Breast epithelium (tissue), 4 donors: ENCODE measurements at regions not wholly inside any gene's neighbourhood (a gene's known extent, or its start where the extent isn't known, plus 50 kb on each side); places are given as distances from the start of the nearest gene placed in this dataset.

Experiments used
- DNase-seq, 2 donors: peaks; one replicate each; pipeline ENCODE4 v3.0.0-alpha.2; 2019; ENCODE audit warnings: low spot score in 2 of 2
- H3K27ac ChIP-seq, 2 donors: fragments of 200-600 bp; sonication (generic) in 1 of 2; one replicate each; pipeline ENCODE4 v1.5.1; 2016 to 2019; ENCODE audit warnings: mild to moderate bottlenecking in 1 of 2
- H3K27me3 ChIP-seq, 2 donors: fragments of 200-600 bp; sonication (generic) in 1 of 2; one replicate each; pipeline versions ENCODE4 v1.5.1 to v1.6.0; 2017 to 2019; ENCODE audit warnings: control low read depth in 1 of 2, mild to moderate bottlenecking in 1 of 2
- H3K36me3 ChIP-seq: fragments of 200-600 bp; one replicate; pipeline ENCODE4 v1.5.1; 2019
- H3K4me1 ChIP-seq, 2 donors: fragments of 200-600 bp; sonication (generic); one replicate each; pipeline ENCODE4 v1.5.1; 2016 to 2019; ENCODE audit warnings: control low read depth in 1 of 2
- H3K4me3 ChIP-seq, 3 donors: fragments of 200-600 bp; sonication (generic); 1 replicate in 2 of 3; 2 replicates in 1 of 3; pipeline ENCODE4 v1.5.1; 2016 to 2019; ENCODE audit warnings: mild to moderate bottlenecking in 3 of 3, moderate library complexity in 2 of 3
- H3K9me3 ChIP-seq, 2 donors: fragments of 200-600 bp; sonication (generic) in 1 of 2; one replicate each; pipeline ENCODE4 v1.5.1; 2016 to 2019; ENCODE audit warnings: control low read depth in 1 of 2
- CTCF ChIP-seq, 3 donors: fragments of 450-650 bp; IDR thresholded peaks; one replicate each; pipeline ENCODE4 v1.5.1; 2016 to 2017; ENCODE audit warnings: antibody characterized with exemption in 3 of 3, mild to moderate bottlenecking in 3 of 3, moderate library complexity in 3 of 3
- POLR2A ChIP-seq: fragments of 450-650 bp; IDR thresholded peaks from one replicate; pipeline ENCODE4 v1.6.1; 2016; ENCODE audit warnings: antibody characterized with exemption, mild to moderate bottlenecking, moderate library complexity
- POLR2AphosphoS5 ChIP-seq, 3 donors: sonication (generic); formaldehyde crosslinking; IDR thresholded peaks; one replicate each; pipeline ENCODE4 v1.6.1; 2017; ENCODE audit warnings: antibody characterized with exemption in 3 of 3
- intact Hi-C: fragments of 100-400 bp; cut with DNase I; formaldehyde crosslinking; loops from one replicate; pipeline ENCODE4 v1.15.1; 2023; ENCODE audit warnings: low total_unique reads

DNA sequence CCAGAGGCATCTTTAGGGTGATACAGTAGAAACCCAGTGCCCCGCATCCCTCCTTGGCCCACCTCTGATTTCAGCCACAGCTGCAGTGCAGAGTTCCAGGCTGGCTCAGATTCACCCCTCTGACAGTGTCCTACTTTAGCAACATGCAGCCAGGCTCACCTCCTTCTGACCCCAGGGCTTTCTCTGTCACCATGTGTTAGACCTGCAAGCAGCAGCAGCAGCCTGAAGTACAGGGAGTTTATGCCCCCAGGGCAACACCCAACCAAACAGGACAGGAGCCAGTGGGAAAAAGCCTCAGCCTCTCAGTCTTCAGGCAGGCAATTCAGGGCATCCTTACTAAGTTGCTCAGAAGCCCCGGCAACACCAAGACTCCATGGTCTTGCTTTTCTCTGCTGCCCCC is 109.0 kb upstream of the PLXNA4 start:
- Histone ChIP-seq H3K27ac (no peak overlapping the region), H3K27me3 (no peaks in the 10 kb centered on the region), H3K9me3 (peaks cover 5% of the 10 kb centered on the region in 2 donors), H3K4me1 (no peaks in the 10 kb centered on the region), H3K4me3 (no peak overlapping the region), H3K36me3 (no peaks in the 10 kb centered on the region)
- intact Hi-C loops, result no loop called here
- TF ChIP-seq CTCF (IDR thresholded peaks at IDR 0.05) (no peak), POLR2AphosphoS5 (IDR thresholded peaks at IDR 0.05) (no peak), POLR2A (no peak)
- no peak for DNase-seq

GRCh38 chr7:132683896-132684690 is 107.8 kb upstream of the PLXNA4 start:
- Histone ChIP-seq H3K27me3 (no peaks in the 10 kb centered on the region), H3K4me1 (no peaks in the 10 kb centered on the region), H3K4me3 (no peak overlapping the region), H3K36me3 (no peaks in the 10 kb centered on the region), H3K27ac (no peak overlapping the region), H3K9me3 (peaks cover 5% of the 10 kb centered on the region in 2 donors)
- DNase-seq, result no peak
- intact Hi-C loops, result no loop called here
- TF ChIP-seq POLR2A (no peak), POLR2AphosphoS5 (IDR thresholded peaks at IDR 0.05) (no peak), CTCF (IDR thresholded peaks at IDR 0.05) (no peak)

DNA sequence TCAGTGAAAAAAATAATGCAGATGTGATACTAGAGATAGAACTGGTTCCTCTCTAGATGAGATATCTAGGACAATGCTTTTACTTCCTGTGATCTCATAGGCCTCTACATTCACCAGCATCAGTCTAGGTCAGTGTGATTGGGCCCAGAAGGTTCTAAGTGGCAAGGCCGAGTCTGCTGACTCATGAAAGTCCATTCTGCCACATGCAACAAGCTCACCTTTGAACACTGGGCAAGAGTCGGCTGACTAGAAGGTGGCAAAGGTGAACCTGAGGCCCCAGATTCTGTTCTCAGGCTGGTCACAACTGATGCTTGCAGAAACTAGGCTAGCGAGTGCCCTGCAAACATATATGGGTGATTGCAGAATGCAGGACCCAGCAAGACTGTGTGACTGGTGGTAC is 105.7 kb upstream of the PLXNA4 start:
- H3K4me1 ChIP-seq, result no peaks in the 10 kb centered on the region
- TF ChIP-seq CTCF (IDR thresholded peaks at IDR 0.05), result no peak
- TF ChIP-seq POLR2A, result no peak
- TF ChIP-seq POLR2AphosphoS5 (IDR thresholded peaks at IDR 0.05), result no peak
- intact Hi-C loops, result no loop called here
- H3K36me3 ChIP-seq, result no peaks in the 10 kb centered on the region
- no peak for DNase-seq
- peaks cover 5% of the 10 kb centered on the region in 2 donors for H3K9me3 ChIP-seq
- no peak overlapping the region for H3K27ac ChIP-seq
- H3K27me3 ChIP-seq, result no peaks in the 10 kb centered on the region
- H3K4me3 ChIP-seq, result no peak overlapping the region

DNA sequence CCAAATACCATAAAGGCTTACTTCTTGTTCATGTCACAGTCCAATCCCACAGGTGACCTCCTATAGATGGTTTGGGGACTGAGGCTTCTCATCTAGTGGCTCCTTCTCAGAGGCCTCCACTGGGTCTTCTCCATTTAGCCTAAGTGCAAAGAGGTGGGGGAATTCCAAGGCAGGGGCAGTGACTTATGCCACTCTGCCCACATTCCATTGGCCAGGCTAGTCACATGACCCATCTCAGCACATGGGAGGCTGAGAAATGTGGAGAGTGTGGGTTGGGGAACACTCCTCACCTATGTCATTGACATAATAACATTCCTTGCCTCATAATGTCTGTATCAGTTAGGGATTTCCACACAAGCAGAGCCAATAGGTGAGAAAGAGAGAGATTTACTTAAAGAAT is 104.3 kb upstream of the PLXNA4 start:
- H3K27me3 ChIP-seq, result no peaks in the 10 kb centered on the region
- H3K36me3 ChIP-seq, result no peaks in the 10 kb centered on the region
- TF ChIP-seq POLR2AphosphoS5 (IDR thresholded peaks at IDR 0.05) (no peak), POLR2A (no peak), CTCF (IDR thresholded peaks at IDR 0.05) (no peak)
- intact Hi-C loops, result no loop called here
- no peak overlapping the region for H3K27ac ChIP-seq
- no peak for DNase-seq
- no peak overlapping the region for H3K4me3 ChIP-seq
- no peaks in the 10 kb centered on the region for H3K9me3 ChIP-seq
- no peaks in the 10 kb centered on the region for H3K4me1 ChIP-seq

DNA sequence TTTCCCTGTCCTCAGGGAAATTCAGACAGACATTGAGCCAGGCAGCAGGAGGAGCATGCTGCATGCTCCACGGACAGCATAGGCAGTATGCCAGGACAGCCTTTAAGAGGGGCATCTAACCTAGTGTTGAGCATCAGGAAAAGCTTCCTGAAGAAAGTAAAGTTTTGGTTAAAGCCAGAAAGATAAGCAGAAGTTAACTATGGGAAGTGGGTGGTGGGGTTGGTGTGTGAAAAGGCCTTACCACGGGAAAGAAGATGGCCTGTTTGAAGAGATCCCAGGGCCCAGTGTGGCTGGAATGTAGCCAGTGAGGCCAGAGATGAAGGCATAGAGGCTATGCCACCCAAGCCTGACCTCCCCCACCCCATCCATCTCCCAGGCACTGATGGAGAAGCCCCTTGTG is 102.4 kb upstream of the PLXNA4 start:
- Histone ChIP-seq H3K27ac (no peak overlapping the region), H3K27me3 (no peaks in the 10 kb centered on the region), H3K4me1 (no peaks in the 10 kb centered on the region), H3K36me3 (no peaks in the 10 kb centered on the region), H3K4me3 (no peak overlapping the region), H3K9me3 (no peaks in the 10 kb centered on the region)
- DNase-seq, result no peak
- no peak for TF ChIP-seq POLR2A
- no peak for TF ChIP-seq CTCF (IDR thresholded peaks at IDR 0.05)
- no peak for TF ChIP-seq POLR2AphosphoS5 (IDR thresholded peaks at IDR 0.05)
- intact Hi-C loops, result loop anchor here (5.0 kb wide), 1 partner anchor 584 kb away; no protein-coding TSS in a partner anchor
